ENCODE measurements at regions not wholly inside any gene's neighbourhood (a gene's known extent, or its start where the extent isn't known, plus 50 kb on each side); places are given as distances from the start of the nearest gene placed in this dataset.

DNA sequence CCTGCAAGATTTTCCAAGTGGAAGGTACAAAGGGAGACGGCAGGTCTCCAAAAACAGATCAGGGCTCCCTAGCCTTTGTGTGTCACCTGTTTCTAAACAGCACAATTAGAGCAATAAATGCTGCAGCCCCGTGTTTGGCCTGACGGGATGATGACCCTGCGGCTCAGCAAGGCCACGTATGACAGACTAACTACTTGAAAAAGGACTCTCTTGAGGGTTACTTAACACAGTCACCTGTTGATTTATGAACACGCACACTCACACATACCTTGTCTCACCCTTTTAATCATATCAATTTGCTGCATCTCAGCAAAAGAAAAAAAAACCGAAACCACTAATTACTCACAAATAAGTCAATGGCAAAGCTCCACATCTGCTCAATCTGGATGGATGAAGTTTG, 199.6 kb upstream of the GAS1 start:
- no peak overlapping the region for H3K27ac ChIP-seq
- H3K4me3 ChIP-seq, result no peak overlapping the region
- no peaks in the 10 kb centered on the region for H3K36me3 ChIP-seq (replicated peaks; ENCODE audit: insufficient read depth, low read depth)
- H3K4me2 ChIP-seq, result no peak overlapping the region
- peaks cover 5% of the 10 kb centered on the region for H3K4me1 ChIP-seq (ENCODE audit: insufficient read depth)
- no peaks in the 10 kb centered on the region for H3K9me2 ChIP-seq (replicated peaks; ENCODE audit: insufficient read depth)
- H2AFZ ChIP-seq, result no peak overlapping the region
- TF ChIP-seq EZH2 (IDR thresholded peaks at IDR 0.05; ENCODE audit: borderline replicate concordance), result no peak
- TF ChIP-seq, protein P1, sequence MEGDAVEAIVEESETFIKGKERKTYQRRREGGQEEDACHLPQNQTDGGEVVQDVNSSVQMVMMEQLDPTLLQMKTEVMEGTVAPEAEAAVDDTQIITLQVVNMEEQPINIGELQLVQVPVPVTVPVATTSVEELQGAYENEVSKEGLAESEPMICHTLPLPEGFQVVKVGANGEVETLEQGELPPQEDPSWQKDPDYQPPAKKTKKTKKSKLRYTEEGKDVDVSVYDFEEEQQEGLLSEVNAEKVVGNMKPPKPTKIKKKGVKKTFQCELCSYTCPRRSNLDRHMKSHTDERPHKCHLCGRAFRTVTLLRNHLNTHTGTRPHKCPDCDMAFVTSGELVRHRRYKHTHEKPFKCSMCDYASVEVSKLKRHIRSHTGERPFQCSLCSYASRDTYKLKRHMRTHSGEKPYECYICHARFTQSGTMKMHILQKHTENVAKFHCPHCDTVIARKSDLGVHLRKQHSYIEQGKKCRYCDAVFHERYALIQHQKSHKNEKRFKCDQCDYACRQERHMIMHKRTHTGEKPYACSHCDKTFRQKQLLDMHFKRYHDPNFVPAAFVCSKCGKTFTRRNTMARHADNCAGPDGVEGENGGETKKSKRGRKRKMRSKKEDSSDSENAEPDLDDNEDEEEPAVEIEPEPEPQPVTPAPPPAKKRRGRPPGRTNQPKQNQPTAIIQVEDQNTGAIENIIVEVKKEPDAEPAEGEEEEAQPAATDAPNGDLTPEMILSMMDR (IDR thresholded peaks at IDR 0.05; ENCODE audit: poor library complexity), result no peak
- TF ChIP-seq EZH2phosphoT487 (IDR thresholded peaks at IDR 0.05; ENCODE audit: low read depth, severe bottlenecking, unreplicated experiment), result no peak
- WGBS (ENCODE audit: low lambda C conversion rate, missing lambda C conversion rate), result 67% methylated on average over 7 of the region's 7 CpGs
- no peaks in the 10 kb centered on the region for H3K79me2 ChIP-seq
- no peaks in the 10 kb centered on the region for H3K9me3 ChIP-seq (ENCODE audit: low read depth)
- no peaks in the 10 kb centered on the region for H3K27me3 ChIP-seq
- no peaks in the 10 kb centered on the region for H4K20me1 ChIP-seq (ENCODE audit: insufficient read depth, poor library complexity, severe bottlenecking)
- no peak for DNase-seq (ENCODE audit: low spot score)

DNA sequence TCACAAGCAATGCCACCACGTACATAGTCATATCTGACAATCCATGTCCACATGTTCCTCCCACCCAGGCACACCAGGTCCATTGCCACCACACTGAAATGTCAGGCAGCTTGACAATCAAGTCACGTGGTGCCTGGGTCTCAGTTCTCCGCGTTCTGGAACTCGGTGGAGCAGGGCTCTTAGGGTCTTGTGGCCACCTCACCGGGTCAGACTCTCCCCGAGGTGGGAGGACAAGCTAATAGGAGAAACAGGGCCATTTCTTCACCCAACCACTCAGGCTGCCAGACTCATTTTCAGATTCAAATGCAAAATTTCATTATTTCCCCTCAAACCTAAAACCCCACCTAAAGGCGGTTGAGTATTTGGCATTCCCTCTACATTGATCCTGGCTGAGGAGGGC, 200.5 kb upstream of the GAS1 start:
- no peak for TF ChIP-seq EZH2phosphoT487 (IDR thresholded peaks at IDR 0.05; ENCODE audit: low read depth, severe bottlenecking, unreplicated experiment)
- Histone ChIP-seq H3K79me2 (no peaks in the 10 kb centered on the region), H3K4me1 (ENCODE audit: insufficient read depth) (peaks cover 5% of the 10 kb centered on the region), H3K27ac (peak overlapping the region; percentile 70), H3K9me3 (ENCODE audit: low read depth) (no peaks in the 10 kb centered on the region), H3K36me3 (replicated peaks; ENCODE audit: insufficient read depth, low read depth) (no peaks in the 10 kb centered on the region), H3K9me2 (replicated peaks; ENCODE audit: insufficient read depth) (no peaks in the 10 kb centered on the region), H3K4me3 (no peak overlapping the region), H3K27me3 (no peaks in the 10 kb centered on the region), H4K20me1 (ENCODE audit: insufficient read depth, poor library complexity, severe bottlenecking) (no peaks in the 10 kb centered on the region), H2AFZ (peak overlapping the region; percentile 95), H3K4me2 (peak overlapping the region; percentile 71)
- WGBS (ENCODE audit: low lambda C conversion rate, missing lambda C conversion rate), result 90% methylated on average over 8 of the region's 8 CpGs
- no peak for DNase-seq (ENCODE audit: low spot score)

DNA sequence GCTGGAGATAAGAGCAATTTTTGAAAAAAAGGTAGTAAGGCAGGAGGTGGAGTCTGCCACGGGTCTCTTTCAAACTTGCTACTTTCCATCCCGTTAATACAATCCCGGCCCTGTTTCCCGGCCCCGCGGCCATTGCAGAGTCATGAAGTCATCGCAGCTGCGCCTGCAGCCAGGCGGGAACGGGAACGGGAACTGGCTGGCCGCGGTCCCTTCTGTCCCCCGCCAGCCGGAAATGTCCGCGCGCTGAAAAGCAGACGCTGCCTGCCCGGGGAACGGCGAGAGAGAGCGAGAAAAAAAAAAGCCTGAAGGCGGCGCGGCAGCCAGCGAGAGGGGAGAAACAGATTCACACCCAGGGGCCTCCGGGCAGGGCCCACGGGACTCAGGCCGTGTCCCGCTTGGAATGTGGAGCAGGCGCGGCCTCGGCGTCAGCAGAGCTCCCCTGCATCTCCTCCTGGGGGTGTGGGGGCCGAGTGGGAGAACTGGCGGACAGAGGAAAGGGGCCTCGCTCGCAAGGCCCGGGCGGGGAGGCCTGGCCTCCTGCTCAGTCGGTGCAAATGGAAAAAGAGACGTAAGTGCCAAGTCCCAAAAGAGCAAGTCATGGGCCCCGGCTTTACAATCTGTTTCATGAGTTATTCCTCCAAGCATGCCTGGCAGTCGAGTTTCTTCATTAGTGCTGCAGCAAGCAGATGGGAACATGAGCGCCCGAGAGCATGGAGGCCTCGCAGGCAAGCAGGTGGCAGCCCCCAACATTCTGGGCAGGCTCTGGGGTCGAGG, 201.2 kb upstream of the GAS1 start:
- Histone ChIP-seq H3K27ac (peak overlapping the region; percentile 70), H3K36me3 (replicated peaks; ENCODE audit: insufficient read depth, low read depth) (no peaks in the 10 kb centered on the region), H2AFZ (peak overlapping the region; percentile 95), H3K4me2 (peak overlapping the region; percentile 71), H3K4me3 (no peak overlapping the region), H3K79me2 (no peaks in the 10 kb centered on the region), H3K9me2 (replicated peaks; ENCODE audit: insufficient read depth) (no peaks in the 10 kb centered on the region), H4K20me1 (ENCODE audit: insufficient read depth, poor library complexity, severe bottlenecking) (no peaks in the 10 kb centered on the region), H3K27me3 (no peaks in the 10 kb centered on the region), H3K9me3 (ENCODE audit: low read depth) (no peaks in the 10 kb centered on the region), H3K4me1 (ENCODE audit: insufficient read depth) (peaks cover 5% of the 10 kb centered on the region)
- WGBS (ENCODE audit: low lambda C conversion rate, missing lambda C conversion rate), result 27% methylated on average over 48 of the region's 49 CpGs
- DNase-seq (ENCODE audit: low spot score), result peak; percentile 86
- no peak for TF ChIP-seq EZH2phosphoT487 (IDR thresholded peaks at IDR 0.05; ENCODE audit: low read depth, severe bottlenecking, unreplicated experiment)
- TF ChIP-seq, protein P1 (IDR thresholded peaks at IDR 0.05; ENCODE audit: poor library complexity), result peak; percentile 20

DNA sequence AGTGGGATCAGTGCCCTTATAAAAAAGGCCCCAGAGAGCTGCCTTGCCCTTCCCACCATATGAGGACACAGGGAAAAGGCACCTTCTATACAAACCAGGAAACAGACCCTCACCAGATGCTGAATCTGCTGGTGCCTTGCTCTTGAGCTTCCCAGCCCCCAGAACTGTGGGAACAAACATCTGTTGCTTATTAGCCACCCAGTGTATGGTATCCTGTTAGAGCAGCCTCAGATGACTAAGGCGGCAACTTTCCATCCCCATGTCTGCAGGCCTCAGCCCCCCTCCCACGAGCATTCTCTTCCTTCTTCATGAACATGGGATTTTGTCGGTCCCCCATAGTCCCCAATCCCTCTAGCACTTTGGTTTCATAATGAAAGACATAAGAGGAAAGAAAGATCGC, 202.5 kb upstream of the GAS1 start:
- H3K79me2 ChIP-seq, result no peaks in the 10 kb centered on the region
- no peak for TF ChIP-seq EZH2 (IDR thresholded peaks at IDR 0.05; ENCODE audit: borderline replicate concordance)
- no peak for TF ChIP-seq EZH2phosphoT487 (IDR thresholded peaks at IDR 0.05; ENCODE audit: low read depth, severe bottlenecking, unreplicated experiment)
- TF ChIP-seq, protein P1 (IDR thresholded peaks at IDR 0.05; ENCODE audit: poor library complexity), result no peak
- peaks cover 5% of the 10 kb centered on the region for H3K4me1 ChIP-seq (ENCODE audit: insufficient read depth)
- H3K36me3 ChIP-seq (replicated peaks; ENCODE audit: insufficient read depth, low read depth), result no peaks in the 10 kb centered on the region
- H2AFZ ChIP-seq, result no peak overlapping the region
- no peak overlapping the region for H3K4me2 ChIP-seq
- no peaks in the 10 kb centered on the region for H3K9me3 ChIP-seq (ENCODE audit: low read depth)
- no peaks in the 10 kb centered on the region for H3K9me2 ChIP-seq (replicated peaks; ENCODE audit: insufficient read depth)
- no peak overlapping the region for H3K4me3 ChIP-seq
- no peaks in the 10 kb centered on the region for H4K20me1 ChIP-seq (ENCODE audit: insufficient read depth, poor library complexity, severe bottlenecking)
- no peak overlapping the region for H3K27ac ChIP-seq
- DNase-seq (ENCODE audit: low spot score), result no peak
- no peaks in the 10 kb centered on the region for H3K27me3 ChIP-seq
- 67% methylated on average over 4 of the region's 4 CpGs for WGBS (ENCODE audit: low lambda C conversion rate, missing lambda C conversion rate)
